RWPE2 (cell line): ENCODE measurements at regions not wholly inside any gene's neighbourhood (a gene's known extent, or its start where the extent isn't known, plus 50 kb on each side); places are given as distances from the start of the nearest gene placed in this dataset.

Experiments
- ATAC-seq: fragments of 200-7000 bp; cut with Tn5 transposase; 3 replicates; pipeline ENCODE4 v1.9.1; 2021; ENCODE audit warnings: low read depth
- DNase-seq: peaks from one replicate; pipeline ENCODE4 v3.0.0-alpha.2; 2020; ENCODE audit warnings: low spot score
- H3K27ac ChIP-seq: fragments of 450-650 bp; 2 replicates; pipeline ENCODE4 v1.5.1; 2017; ENCODE audit warnings: mild to moderate bottlenecking; ENCODE audit not compliant: poor library complexity, severe bottlenecking
- H3K27me3 ChIP-seq: fragments of 250-450 bp; sonication (Bioruptor Pico); 2 replicates; pipeline ENCODE4 v1.5.1; 2021; ENCODE audit warnings: mild to moderate bottlenecking, moderate library complexity; ENCODE audit not compliant: insufficient read depth, poor library complexity, severe bottlenecking
- H3K36me3 ChIP-seq: fragments of 250-450 bp; sonication (Bioruptor Pico); 2 replicates; pipeline ENCODE4 v1.5.1; 2020; ENCODE audit warnings: low read depth, mild to moderate bottlenecking, moderate library complexity
- H3K4me1 ChIP-seq: fragments of 250-450 bp; sonication (Bioruptor Pico); 2 replicates; pipeline ENCODE4 v1.5.1; 2021; ENCODE audit warnings: mild to moderate bottlenecking, moderate library complexity; ENCODE audit not compliant: insufficient read depth, poor library complexity, severe bottlenecking
- H3K4me3 ChIP-seq: fragments of 250-450 bp; sonication (Bioruptor Pico); 2 replicates; pipeline ENCODE4 v1.5.1; 2021; ENCODE audit warnings: mild to moderate bottlenecking, moderate library complexity; ENCODE audit not compliant: severe bottlenecking
- H3K9me3 ChIP-seq: fragments of 250-450 bp; sonication (Bioruptor Pico); 2 replicates; pipeline ENCODE4 v1.5.1; 2021; ENCODE audit warnings: mild to moderate bottlenecking, moderate library complexity; ENCODE audit not compliant: severe bottlenecking
- TF ChIP-seq, protein P1 (sequence below): fragments of 450-650 bp; IDR thresholded peaks from one replicate; pipeline ENCODE4 v1.5.1; 2017; ENCODE audit warnings: mild to moderate bottlenecking, moderate library complexity; ENCODE audit not compliant: poor library complexity, severe bottlenecking

DNA sequence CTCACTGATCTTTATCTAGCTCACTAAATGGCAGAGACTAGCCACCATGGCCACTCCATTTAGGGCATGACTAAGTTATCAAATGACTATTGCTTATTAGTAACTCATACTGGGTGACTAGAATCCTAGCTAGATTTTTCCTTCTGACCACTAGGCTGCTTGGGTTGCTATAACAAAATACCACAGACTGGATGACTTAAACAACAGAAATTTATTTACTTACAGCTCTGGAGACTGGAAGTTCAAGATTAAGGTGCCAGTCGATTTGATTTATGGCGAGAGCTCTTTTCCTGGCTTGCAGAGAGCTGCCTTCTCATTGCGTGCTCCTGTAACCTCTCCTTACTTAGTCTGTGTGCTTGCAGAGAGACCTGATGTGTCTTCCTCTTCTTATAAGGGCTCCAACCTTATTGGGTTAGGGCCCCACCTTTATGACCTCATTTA lies 55.0 kb upstream of the APC start:
- H3K36me3 ChIP-seq, result no peaks in the 10 kb centered on the region
- peaks cover 3% of the 10 kb centered on the region for H3K27me3 ChIP-seq
- TF ChIP-seq, protein P1, sequence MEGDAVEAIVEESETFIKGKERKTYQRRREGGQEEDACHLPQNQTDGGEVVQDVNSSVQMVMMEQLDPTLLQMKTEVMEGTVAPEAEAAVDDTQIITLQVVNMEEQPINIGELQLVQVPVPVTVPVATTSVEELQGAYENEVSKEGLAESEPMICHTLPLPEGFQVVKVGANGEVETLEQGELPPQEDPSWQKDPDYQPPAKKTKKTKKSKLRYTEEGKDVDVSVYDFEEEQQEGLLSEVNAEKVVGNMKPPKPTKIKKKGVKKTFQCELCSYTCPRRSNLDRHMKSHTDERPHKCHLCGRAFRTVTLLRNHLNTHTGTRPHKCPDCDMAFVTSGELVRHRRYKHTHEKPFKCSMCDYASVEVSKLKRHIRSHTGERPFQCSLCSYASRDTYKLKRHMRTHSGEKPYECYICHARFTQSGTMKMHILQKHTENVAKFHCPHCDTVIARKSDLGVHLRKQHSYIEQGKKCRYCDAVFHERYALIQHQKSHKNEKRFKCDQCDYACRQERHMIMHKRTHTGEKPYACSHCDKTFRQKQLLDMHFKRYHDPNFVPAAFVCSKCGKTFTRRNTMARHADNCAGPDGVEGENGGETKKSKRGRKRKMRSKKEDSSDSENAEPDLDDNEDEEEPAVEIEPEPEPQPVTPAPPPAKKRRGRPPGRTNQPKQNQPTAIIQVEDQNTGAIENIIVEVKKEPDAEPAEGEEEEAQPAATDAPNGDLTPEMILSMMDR, result no peak
- DNase-seq (no peak), ATAC-seq (no peak)
- H3K9me3 ChIP-seq, result no peaks in the 10 kb centered on the region
- peaks cover 3% of the 10 kb centered on the region for H3K4me1 ChIP-seq
- no peak overlapping the region for H3K4me3 ChIP-seq
- no peak overlapping the region for H3K27ac ChIP-seq

DNA sequence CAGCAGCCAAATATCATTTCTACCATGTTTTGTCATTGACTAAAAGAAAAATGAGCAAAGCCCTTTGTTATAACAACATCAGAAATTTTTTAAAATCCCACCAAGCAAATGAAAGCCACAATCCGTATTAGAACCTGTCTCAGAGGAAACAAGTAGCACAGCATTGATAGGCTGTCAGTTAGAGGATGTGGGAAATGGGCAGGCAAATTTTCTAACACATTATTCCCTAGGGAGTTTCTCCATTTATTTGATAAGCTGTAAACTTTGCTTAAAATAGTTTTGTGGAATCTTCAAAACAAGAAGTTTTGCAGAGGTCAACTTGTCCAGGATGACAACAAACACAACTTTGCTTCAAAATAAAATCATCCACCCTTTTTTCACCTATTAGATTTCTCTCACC lies 53.6 kb upstream of the APC start:
- TF ChIP-seq, protein P1, result no peak
- Histone ChIP-seq H3K27me3 (peaks cover 3% of the 10 kb centered on the region), H3K36me3 (no peaks in the 10 kb centered on the region), H3K9me3 (no peaks in the 10 kb centered on the region), H3K4me3 (no peak overlapping the region), H3K27ac (no peak overlapping the region), H3K4me1 (peaks cover 3% of the 10 kb centered on the region)
- no peak for ATAC-seq
- no peak for DNase-seq

DNA sequence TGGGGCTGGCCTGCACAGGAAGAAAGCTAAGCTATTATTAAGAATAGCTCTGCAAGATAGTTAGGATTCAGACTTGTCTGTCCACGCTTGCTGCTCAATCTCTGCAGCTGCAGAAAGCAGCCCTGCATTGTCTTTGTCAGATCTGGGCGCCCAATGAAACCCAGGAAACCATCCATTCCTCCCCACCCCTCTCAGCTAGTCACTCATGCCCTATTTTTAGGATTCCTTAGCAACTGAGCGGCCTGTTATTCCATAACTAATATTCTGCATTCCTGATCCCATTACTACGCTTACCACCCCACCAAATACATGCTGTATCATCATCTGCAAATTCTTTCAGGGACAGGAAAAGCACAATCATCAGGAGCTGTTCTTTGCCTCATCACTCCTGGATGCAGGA lies 52.9 kb upstream of the APC start:
- H3K9me3 ChIP-seq, result no peaks in the 10 kb centered on the region
- H3K36me3 ChIP-seq, result no peaks in the 10 kb centered on the region
- no peak overlapping the region for H3K4me3 ChIP-seq
- H3K27me3 ChIP-seq, result peaks cover 3% of the 10 kb centered on the region
- H3K27ac ChIP-seq, result no peak overlapping the region
- peak; percentile 32 for ATAC-seq
- DNase-seq, result no peak
- TF ChIP-seq, protein P1, result no peak
- H3K4me1 ChIP-seq, result peaks cover 3% of the 10 kb centered on the region

DNA sequence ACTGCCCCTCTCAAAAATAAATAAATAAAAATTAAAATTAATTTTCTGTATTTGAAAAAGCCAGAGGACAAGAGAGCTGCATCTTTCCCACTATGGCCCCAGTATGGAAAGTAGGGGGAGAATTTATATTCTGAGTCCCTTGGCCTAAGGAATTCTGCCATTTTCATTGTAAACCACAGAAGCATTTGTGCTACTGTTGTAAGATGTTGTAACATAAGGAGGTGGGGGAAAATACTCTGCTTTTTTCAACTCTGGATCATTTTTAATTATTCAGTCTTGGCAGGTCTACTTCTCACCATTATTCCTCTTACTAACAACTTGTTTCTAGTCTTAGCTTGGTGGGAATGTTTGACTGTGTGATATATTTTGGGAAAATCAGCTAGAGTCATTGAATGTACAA lies 52.3 kb upstream of the APC start:
- Histone ChIP-seq H3K27ac (no peak overlapping the region), H3K4me1 (peaks cover 3% of the 10 kb centered on the region), H3K36me3 (no peaks in the 10 kb centered on the region), H3K4me3 (no peak overlapping the region), H3K9me3 (no peaks in the 10 kb centered on the region), H3K27me3 (peaks cover 3% of the 10 kb centered on the region)
- no peak for ATAC-seq
- TF ChIP-seq, protein P1, result no peak
- no peak for DNase-seq

DNA sequence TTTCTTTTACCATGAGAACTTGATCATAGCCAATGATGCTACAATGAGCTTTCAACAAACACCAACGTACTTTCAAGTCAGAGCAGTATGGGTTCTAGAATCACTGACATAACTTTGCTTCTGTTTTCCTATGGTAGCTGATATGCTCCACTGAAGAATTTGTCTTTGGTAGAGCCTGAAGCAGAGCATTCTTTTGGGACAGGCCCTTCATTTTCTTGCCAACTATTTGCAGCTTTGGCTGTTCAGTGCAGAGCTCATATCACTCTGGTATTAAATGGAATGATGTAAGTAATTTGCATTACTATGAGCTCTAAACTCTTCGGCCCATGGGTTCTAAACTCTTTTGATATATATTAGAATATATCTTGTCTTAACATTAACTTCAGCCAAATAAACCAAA lies 51.8 kb upstream of the APC start:
- no peaks in the 10 kb centered on the region for H3K36me3 ChIP-seq
- H3K4me3 ChIP-seq, result no peak overlapping the region
- H3K4me1 ChIP-seq, result peaks cover 3% of the 10 kb centered on the region
- no peak overlapping the region for H3K27ac ChIP-seq
- ATAC-seq (no peak), DNase-seq (no peak)
- TF ChIP-seq, protein P1, result no peak
- peaks cover 3% of the 10 kb centered on the region for H3K27me3 ChIP-seq
- no peaks in the 10 kb centered on the region for H3K9me3 ChIP-seq
